Esophagus (tissue), 2 donors: ENCODE measurements at regions not wholly inside any gene's neighbourhood (a gene's known extent, or its start where the extent isn't known, plus 50 kb on each side); places are given as distances from the start of the nearest gene placed in this dataset.
"Not testable (repeated sequence)": the region's sequence is repeated elsewhere in the genome, so short reads cannot be mapped to it uniquely, and the experiment has no call there.

Experiments
- H3K27ac ChIP-seq, 2 donors: one replicate each; pipeline ENCODE4 v1.5.1; 2013; ENCODE audit warnings: low read depth in 2 of 2, mild to moderate bottlenecking in 2 of 2, inconsistent platforms in 1 of 2, low read length in 1 of 2, moderate library complexity in 1 of 2
- H3K27me3 ChIP-seq, 2 donors: one replicate each; pipeline ENCODE4 v1.6.1; 2013; ENCODE audit warnings: low read length in 2 of 2, control low read depth in 1 of 2, mild to moderate bottlenecking in 1 of 2; ENCODE audit not compliant: insufficient read depth in 2 of 2, control insufficient read depth in 1 of 2
- H3K36me3 ChIP-seq, 2 donors: one replicate each; pipeline ENCODE4 v1.6.1; 2013; ENCODE audit warnings: low read length in 1 of 2; ENCODE audit not compliant: control insufficient read depth in 2 of 2, insufficient read depth in 2 of 2
- H3K4me1 ChIP-seq, 2 donors: one replicate each; pipeline ENCODE4 v1.6.1; 2013; ENCODE audit warnings: low read length in 1 of 2; ENCODE audit not compliant: control insufficient read depth in 2 of 2, insufficient read depth in 2 of 2
- H3K4me3 ChIP-seq, 2 donors: one replicate each; pipeline ENCODE4 v1.5.1; 2013; ENCODE audit warnings: low read length in 2 of 2, mild to moderate bottlenecking in 2 of 2, low read depth in 1 of 2, moderate library complexity in 1 of 2
- H3K9me3 ChIP-seq, 2 donors: one replicate each; pipeline ENCODE4 v1.6.1; 2013; ENCODE audit warnings: mild to moderate bottlenecking in 2 of 2, low read depth in 1 of 2, low read length in 1 of 2, moderate library complexity in 1 of 2; ENCODE audit not compliant: control insufficient read depth in 2 of 2, insufficient read depth in 1 of 2
- WGBS, 2 donors: extraction: QIAGEN DNeasy Blood & Tissue Kit; methylation state at CpG; one replicate each; pipeline ENCODE4 v1.1.7; 2013; 5-methylcytosine and 5-hydroxymethylcytosine counted together
- donor health status: healthy with polysubstance abuse.
- donor health status: Bipolar disorder and iron deficiency.

DNA sequence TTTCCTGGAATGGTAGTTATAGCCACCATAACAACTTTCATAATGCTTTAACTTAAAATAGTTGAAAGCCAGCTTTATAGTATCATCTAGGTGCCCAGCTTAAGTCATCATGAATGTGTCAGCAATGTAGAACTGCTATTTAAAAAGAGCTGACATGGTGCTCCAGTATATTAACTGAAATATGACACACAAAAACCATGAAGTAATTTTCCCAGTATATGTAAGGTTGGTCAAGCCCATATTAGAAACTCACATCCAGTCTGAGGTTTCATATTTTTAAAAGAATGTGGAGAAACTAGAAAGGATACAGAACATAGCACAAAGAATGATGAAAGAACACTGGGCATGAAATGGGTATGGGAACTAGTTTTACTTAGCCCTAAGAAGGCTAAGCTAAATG is 121.3 kb upstream of the KRAS start:
- Histone ChIP-seq H3K4me1 (no peaks in the 10 kb centered on the region), H3K27me3 (no peaks in the 10 kb centered on the region), H3K9me3 (no peaks in the 10 kb centered on the region), H3K27ac (no peak overlapping the region), H3K4me3 (no peak overlapping the region), H3K36me3 (no peaks in the 10 kb centered on the region)

DNA sequence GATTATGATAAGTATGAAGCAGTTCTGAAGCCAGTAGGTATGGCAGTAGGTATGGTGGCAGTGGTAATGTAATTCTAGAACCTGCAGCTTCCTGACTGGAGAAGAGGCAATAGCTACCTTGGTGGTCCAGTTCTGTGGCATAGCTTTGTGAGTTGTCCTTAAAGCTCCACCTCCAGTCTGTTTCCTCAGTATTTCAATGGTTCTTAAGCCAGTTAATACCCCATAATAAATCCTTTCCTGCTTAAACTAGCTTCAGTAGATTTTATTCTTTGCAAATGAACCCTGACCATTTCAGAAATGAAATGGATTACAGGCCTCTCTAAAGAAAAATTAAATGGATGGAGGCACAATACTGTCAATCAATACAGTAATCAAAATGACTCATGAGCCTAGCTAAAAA is 117.8 kb upstream of the KRAS start:
- Histone ChIP-seq H3K27me3 (no peaks in the 10 kb centered on the region), H3K4me1 (no peaks in the 10 kb centered on the region), H3K27ac (no peak overlapping the region), H3K36me3 (no peaks in the 10 kb centered on the region), H3K4me3 (no peak overlapping the region), H3K9me3 (no peaks in the 10 kb centered on the region)

DNA sequence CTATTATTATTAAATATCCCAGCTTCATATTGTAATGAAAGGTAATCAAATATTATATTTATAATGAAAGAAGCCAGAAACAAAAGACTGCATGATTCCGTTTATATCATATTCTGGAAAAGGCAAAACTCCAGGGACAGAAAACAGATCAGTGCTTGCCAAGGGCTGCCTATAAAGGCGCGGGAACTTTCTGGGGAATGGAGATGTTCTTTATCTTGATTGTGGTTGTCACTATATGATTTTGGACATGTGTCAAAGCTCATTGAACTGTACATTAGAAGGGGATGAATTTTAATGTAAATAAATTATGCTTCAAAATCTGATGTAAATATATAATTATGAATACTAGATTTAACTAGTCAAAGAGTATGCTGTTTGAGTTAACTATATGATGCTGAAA is 115.4 kb upstream of the KRAS start:
- H3K9me3 ChIP-seq, result no peaks in the 10 kb centered on the region
- WGBS, 2 donors, result 67 to 74% methylated on average over 3 of the region's 3 CpGs
- H3K4me3 ChIP-seq, result no peak overlapping the region
- no peaks in the 10 kb centered on the region for H3K4me1 ChIP-seq
- no peak overlapping the region for H3K27ac ChIP-seq
- no peaks in the 10 kb centered on the region for H3K27me3 ChIP-seq
- H3K36me3 ChIP-seq, result no peaks in the 10 kb centered on the region

DNA sequence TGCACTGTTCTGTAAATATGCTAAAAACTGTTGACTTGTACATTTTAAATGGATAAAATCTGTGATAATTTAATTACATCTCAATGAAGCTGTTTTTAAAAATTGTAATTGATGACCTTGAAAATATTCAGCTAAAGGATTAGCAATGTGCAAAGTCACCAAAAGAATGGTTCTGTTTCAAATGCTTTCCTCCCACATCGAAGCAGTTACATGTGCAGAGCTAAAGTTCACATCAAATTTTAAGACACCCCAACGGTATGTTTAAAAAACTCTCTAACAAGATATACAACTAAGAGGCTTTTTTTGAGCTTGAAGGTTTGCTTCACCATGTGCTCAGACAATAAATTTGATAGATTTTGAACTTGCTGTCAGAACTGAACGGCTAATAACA is 114.6 kb upstream of the KRAS start:
- WGBS, 2 donors, result 31 to 47% methylated on average over 3 of the region's 3 CpGs
- H3K27me3 ChIP-seq, result no peaks in the 10 kb centered on the region
- H3K9me3 ChIP-seq, result no peaks in the 10 kb centered on the region
- no peak overlapping the region for H3K4me3 ChIP-seq
- H3K36me3 ChIP-seq, result no peaks in the 10 kb centered on the region
- H3K4me1 ChIP-seq, result no peaks in the 10 kb centered on the region
- H3K27ac ChIP-seq, result no peak overlapping the region

DNA sequence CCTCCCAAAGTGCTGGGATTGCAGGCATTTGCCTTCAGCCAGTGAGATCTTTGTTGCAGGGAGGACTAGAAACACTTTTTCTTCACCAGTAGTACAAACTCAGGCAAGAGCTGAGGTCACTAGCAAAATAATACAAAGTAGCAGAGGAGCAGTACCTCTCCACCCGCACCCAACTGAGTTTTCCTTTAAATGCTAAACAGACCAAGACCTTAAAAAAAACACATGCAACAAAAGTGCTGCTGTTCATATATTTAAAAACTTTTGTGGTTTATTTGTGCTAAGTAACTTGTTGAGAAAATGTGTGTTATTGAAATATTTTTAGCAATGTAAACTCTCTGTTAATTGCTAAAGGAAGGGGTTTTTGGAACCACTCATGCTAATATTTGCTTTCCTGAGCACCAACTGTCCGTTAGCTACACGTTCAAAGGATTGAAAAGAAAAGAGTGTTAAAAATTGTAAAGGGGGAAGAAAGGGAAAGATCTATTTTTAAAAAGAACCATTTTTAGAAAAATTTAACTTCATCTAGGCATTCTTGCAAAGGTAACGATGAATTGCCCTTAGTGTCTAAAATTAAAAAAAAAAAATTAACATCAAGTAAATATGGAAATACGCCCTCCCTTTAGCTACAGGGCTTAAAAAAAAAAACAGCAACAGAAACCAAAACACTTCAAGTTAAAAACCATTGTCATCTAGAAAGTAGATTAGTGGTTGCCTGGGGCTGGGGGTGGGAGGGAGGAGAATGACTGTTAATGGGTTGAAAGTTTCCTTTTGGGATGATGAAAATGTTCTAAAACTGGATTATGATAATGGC is 114.0 kb upstream of the KRAS start:
- H3K9me3 ChIP-seq, result no peaks in the 10 kb centered on the region
- WGBS, 2 donors, result 48 to 49% methylated on average over 5 of the region's 5 CpGs
- H3K27me3 ChIP-seq, result no peaks in the 10 kb centered on the region
- H3K4me1 ChIP-seq, result no peaks in the 10 kb centered on the region
- no peak overlapping the region for H3K4me3 ChIP-seq
- no peaks in the 10 kb centered on the region for H3K36me3 ChIP-seq
- H3K27ac ChIP-seq, result no peak overlapping the region

DNA sequence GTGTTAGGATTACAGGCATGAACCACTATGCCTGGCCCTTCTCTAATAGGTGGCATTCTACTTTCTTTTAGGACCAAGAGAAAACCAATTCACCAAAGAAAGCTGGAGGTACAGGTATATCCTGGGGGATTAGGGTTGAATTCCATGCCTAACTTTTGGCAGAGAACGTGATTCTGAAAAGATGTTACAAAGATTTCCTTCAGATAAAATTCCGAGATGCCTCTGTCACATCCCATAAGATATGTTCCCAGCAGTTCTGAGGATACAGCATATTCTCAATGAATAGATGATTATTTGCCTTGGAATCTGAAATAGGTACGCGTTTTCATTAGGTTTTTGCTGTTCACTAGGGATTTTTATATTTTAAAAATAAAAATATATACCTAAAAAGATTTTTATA is 111.9 kb upstream of the KRAS start:
- Histone ChIP-seq H3K27me3 (no peaks in the 10 kb centered on the region), H3K36me3 (no peaks in the 10 kb centered on the region), H3K4me3 (no peak overlapping the region), H3K27ac (no peak overlapping the region), H3K9me3 (no peaks in the 10 kb centered on the region), H3K4me1 (no peaks in the 10 kb centered on the region)
- whole genome bisulfite sequencing, 2 donors, result 95 to 96% methylated on average over 4 of the region's 4 CpGs

DNA sequence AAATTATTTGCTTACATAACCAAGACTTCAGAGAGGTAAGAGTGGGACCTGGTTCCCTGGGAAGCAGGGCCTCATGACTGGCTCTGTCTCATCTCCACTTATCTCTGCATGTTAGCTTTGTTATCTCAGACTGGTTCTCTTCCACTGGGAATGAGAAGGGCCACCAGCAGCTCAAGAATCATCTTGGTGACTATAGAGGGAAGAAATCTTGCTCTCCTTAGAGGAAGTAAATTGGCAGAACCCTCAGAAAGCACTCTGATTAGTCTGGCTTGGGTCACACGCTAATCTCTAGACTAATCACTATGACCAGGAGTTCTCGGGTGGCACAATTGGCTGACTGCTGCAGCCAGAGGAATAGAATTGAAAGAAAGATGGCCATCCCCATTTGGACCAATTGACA is 110.8 kb upstream of the KRAS start:
- 86 to 90% methylated on average over 2 of the region's 2 CpGs for WGBS, 2 donors
- Histone ChIP-seq H3K4me1 (no peaks in the 10 kb centered on the region), H3K9me3 (no peaks in the 10 kb centered on the region), H3K36me3 (no peaks in the 10 kb centered on the region), H3K4me3 (no peak overlapping the region), H3K27me3 (no peaks in the 10 kb centered on the region), H3K27ac (no peak overlapping the region)

DNA sequence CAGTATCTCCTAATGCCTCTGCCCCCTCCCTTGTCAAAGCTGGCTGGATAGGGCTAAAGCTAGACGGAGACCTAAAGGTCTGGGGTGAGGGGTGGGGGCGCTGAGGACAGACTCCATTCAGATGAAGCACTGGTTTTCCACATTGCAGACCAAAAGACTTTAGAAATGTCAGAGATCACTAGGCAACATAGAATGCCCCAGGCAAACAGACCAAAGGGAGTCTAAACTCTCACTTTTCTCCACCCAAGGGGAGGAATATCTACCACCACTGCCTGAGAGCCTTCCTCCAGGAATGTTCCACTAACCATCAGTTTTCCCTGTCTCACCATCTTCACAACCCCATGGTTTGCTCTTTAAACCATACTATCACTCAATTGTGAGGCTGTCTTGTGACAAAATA is 106.9 kb upstream of the KRAS start:
- Histone ChIP-seq H3K27me3 (no peaks in the 10 kb centered on the region), H3K4me3 (no peak overlapping the region), H3K27ac (no peak overlapping the region), H3K4me1 (no peaks in the 10 kb centered on the region), H3K36me3 (no peaks in the 10 kb centered on the region), H3K9me3 (no peaks in the 10 kb centered on the region)
- WGBS, 2 donors, result 83 to 88% methylated on average over 2 of the region's 2 CpGs

DNA sequence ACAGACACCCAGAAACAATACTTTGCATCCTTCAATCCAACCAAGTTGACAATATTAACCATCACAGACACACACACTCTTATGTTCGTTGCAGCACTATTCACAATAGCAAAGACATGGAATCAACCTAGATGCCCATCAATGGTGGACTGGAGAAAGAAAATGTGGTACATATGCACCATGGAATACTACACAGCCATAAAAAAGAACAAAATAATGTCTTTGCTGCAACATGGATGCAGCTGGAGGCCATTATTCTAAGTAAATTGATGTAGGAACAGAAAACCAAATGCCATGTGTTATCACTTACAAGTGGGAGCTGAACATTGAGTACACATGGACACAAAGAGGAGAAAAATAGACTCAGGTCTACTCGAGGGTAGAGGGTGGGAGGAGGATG is 102.2 kb upstream of the KRAS start:
- not testable (repeated sequence) for H3K9me3 ChIP-seq, H3K4me1 ChIP-seq, H3K27ac ChIP-seq, H3K4me3 ChIP-seq, H3K36me3 ChIP-seq, H3K27me3 ChIP-seq
- WGBS, 2 donors, result 85 to 92% methylated on average over 2 of the region's 2 CpGs

DNA sequence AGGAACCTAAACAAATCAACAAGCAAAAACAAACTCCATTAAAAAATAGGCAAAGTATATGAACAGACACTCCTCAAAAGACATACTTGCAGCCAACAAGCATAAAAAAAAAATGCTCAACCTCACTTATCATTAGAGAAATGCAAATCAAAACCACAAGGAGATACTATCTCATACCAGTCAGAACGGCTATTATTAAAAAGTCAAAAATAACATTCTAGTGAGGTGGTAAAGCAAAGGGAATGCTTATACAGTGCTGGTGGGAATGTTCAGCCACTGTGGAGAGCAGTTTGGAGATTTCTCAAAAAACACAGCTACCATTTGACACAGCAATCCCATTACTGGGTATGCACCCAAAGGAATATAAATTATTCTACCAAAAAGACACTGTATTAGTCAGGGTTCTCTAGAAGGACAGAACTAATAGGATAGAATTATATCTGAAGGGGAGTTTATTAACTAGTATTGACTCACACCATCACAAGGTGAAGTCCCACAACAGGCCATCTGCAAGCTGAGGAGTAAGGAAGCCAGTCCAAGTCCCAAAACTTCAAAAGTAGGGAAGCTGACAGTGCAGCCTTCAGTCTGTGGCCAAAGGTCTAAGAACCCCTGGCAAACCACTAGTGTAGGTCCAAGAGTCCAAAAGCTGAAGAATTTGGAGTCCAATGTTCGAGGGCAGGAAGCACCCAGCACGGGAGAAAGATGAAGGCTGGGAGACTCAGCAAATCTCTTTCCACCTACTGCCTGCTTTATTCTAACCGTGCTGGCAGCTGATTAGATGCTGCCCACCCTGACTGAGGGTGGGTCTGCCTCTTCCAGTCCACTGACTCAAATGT is 101.6 kb upstream of the KRAS start:
- Histone ChIP-seq H3K4me1 (no peaks in the 10 kb centered on the region), H3K36me3 (no peaks in the 10 kb centered on the region), H3K9me3 (no peaks in the 10 kb centered on the region), H3K4me3 (no peak overlapping the region), H3K27me3 (no peaks in the 10 kb centered on the region), H3K27ac (no peak overlapping the region)
- 81 to 85% methylated on average over 4 of the region's 4 CpGs for WGBS, 2 donors
